WI38 (cell line): ENCODE measurements at regions not wholly inside any gene's neighbourhood (a gene's known extent, or its start where the extent isn't known, plus 50 kb on each side); places are given as distances from the start of the nearest gene placed in this dataset.
"Not testable (repeated sequence)": the region's sequence is repeated elsewhere in the genome, so short reads cannot be mapped to it uniquely, and the experiment has no call there.

ENCODE experiments used
- H3K4me3 ChIP-seq: 2 replicates; pipeline ENCODE4 v1.5.1; 2011; ENCODE audit warnings: low read depth, mild to moderate bottlenecking, control low read depth, low read length
- TF ChIP-seq, protein P1 (sequence below): IDR thresholded peaks from 2 replicates; pipeline ENCODE4 v1.5.1; 2012; ENCODE audit warnings: low read depth, mild to moderate bottlenecking, control low read depth, low read length

GRCh38 chr11:112697391-112698178, 263.6 kb upstream of the NCAM1 start:
- TF ChIP-seq, protein P1, sequence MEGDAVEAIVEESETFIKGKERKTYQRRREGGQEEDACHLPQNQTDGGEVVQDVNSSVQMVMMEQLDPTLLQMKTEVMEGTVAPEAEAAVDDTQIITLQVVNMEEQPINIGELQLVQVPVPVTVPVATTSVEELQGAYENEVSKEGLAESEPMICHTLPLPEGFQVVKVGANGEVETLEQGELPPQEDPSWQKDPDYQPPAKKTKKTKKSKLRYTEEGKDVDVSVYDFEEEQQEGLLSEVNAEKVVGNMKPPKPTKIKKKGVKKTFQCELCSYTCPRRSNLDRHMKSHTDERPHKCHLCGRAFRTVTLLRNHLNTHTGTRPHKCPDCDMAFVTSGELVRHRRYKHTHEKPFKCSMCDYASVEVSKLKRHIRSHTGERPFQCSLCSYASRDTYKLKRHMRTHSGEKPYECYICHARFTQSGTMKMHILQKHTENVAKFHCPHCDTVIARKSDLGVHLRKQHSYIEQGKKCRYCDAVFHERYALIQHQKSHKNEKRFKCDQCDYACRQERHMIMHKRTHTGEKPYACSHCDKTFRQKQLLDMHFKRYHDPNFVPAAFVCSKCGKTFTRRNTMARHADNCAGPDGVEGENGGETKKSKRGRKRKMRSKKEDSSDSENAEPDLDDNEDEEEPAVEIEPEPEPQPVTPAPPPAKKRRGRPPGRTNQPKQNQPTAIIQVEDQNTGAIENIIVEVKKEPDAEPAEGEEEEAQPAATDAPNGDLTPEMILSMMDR: no peak
- no peak overlapping the region for H3K4me3 ChIP-seq

GRCh38 chr11:112705148-112705547, 256.1 kb upstream of the NCAM1 start:
- TF ChIP-seq, protein P1: no peak
- no peak overlapping the region for H3K4me3 ChIP-seq

DNA sequence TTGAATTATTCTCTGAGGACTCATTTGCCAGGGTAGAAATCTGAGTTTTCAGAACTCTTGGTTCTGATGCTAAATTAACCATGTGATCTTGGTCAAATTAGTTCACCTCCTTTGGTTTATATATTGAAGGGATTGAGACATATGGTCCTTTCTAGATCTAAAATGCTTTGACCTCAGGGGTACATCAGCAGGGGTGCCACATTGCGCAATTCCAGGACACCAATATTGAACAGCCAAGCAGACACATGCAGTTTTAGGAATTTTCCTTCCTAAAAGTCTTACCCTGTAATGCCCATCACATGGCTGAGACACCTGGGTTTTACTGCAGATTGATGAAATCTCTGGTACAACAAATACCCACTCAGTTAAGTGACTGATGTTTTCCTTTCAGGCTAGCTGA, 254.4 kb upstream of the NCAM1 start:
- TF ChIP-seq, protein P1: no peak
- H3K4me3 ChIP-seq: no peak overlapping the region

GRCh38 chr11:112714340-112714739, 246.9 kb upstream of the NCAM1 start:
- H3K4me3 ChIP-seq: not testable (repeated sequence)

GRCh38 chr11:112715056-112715455, 246.2 kb upstream of the NCAM1 start:
- TF ChIP-seq, protein P1: no peak
- no peak overlapping the region for H3K4me3 ChIP-seq

DNA sequence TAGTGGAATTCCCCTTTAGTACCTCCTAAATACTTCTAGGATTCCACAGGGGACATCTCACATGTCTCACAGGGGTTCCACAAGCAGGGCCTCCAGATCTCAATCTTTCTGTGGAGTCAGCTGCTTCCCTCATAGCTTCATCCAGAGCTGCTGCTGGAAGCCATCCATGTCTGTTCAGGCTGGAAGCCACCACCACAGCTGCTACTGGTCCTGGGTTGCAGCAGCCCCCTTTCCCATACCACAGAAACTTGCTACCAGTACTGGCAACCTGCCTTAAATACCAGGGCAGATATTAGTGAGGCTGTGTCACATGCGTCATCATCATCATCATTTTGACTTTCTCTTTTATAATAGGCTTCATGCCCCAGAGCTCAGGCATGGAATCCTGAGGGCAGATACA, 242.7 kb upstream of the NCAM1 start:
- TF ChIP-seq, protein P1: no peak
- no peak overlapping the region for H3K4me3 ChIP-seq

DNA sequence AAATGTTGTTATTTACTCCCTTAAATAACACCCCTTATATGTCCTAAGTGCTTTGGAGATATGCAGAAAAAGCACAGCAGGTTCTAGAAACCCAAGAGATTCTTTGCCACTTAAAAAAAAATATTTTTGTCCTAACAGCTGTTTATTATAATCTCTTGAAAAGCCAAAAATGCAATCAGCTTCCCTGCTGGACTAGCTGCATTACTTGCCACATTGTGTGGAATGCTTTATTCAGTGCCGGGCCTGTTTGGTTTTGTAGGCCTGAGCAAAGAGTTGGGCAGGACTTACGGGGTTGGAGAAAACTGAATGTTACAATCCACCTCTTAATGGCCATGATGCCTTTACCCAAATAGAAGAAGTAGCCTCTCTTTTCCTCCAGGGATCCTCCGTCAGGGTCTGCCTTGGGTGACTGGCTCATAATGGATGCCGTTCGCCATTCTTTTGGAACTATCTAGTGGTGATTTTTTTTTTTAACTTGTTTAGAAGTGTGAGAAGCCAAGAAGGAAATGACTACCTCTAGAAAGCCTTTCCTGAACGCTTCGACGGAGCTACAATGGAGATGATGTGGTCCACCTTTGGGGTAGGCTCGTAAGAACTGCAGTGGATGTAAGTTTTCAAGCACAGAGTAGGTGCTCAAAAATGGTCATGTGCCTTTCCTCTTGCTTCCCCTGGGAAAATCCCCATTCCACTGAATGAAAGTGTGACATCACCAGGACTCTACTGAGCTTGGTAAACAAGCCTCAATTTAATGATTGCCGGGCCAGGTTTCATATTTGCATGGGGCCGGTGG, 241.3 kb upstream of the NCAM1 start:
- TF ChIP-seq, protein P1: no peak
- no peak overlapping the region for H3K4me3 ChIP-seq
